SU-DHL-6 (cell line): ENCODE measurements at regions not wholly inside any gene's neighbourhood (a gene's known extent, or its start where the extent isn't known, plus 50 kb on each side); places are given as distances from the start of the nearest gene placed in this dataset.

Source experiments
- EZH2phosphoT487 ChIP-seq: fragments of 200-600 bp; sonication (generic), shearing (Covaris generic); conservative IDR thresholded peaks from 2 replicates; pipeline ENCODE4 v1.6.1; 2018; ENCODE audit warnings: mild to moderate bottlenecking, antibody characterized with exemption, low read length, moderate library complexity, mixed read lengths
- TF ChIP-seq, protein P1 (sequence below): fragments of 200-600 bp; sonication (generic); IDR thresholded peaks from one replicate; pipeline ENCODE4 v1.5.1; 2017; ENCODE audit warnings: antibody characterized with exemption, mild to moderate bottlenecking, low read length, moderate library complexity; ENCODE audit not compliant: insufficient read depth, poor library complexity, severe bottlenecking

DNA sequence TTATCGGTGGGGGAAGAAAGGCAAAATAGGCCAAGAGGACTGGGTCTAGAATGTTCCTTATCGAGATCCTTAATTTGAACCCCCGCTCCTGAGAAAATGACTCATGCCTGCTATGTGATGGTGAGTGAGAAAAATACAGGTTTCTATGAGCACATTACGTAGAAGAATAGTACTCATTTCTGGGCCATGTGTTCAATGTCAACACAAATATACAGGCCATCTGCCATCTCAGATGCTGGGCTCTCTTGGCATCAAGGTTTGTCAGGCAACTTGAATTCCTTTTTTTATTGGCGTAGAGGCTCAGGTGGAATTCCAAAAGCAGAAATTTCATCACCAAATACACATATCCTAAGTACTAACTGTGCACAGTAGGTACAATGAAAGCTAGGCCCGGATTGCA, 81.4 kb upstream of the TRIM2 start:
- TF ChIP-seq, protein P1, sequence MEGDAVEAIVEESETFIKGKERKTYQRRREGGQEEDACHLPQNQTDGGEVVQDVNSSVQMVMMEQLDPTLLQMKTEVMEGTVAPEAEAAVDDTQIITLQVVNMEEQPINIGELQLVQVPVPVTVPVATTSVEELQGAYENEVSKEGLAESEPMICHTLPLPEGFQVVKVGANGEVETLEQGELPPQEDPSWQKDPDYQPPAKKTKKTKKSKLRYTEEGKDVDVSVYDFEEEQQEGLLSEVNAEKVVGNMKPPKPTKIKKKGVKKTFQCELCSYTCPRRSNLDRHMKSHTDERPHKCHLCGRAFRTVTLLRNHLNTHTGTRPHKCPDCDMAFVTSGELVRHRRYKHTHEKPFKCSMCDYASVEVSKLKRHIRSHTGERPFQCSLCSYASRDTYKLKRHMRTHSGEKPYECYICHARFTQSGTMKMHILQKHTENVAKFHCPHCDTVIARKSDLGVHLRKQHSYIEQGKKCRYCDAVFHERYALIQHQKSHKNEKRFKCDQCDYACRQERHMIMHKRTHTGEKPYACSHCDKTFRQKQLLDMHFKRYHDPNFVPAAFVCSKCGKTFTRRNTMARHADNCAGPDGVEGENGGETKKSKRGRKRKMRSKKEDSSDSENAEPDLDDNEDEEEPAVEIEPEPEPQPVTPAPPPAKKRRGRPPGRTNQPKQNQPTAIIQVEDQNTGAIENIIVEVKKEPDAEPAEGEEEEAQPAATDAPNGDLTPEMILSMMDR, result no peak
- no peak for TF ChIP-seq EZH2phosphoT487
